Endothelial cell of umbilical vein (primary cell): ENCODE measurements at regions not wholly inside any gene's neighbourhood (a gene's known extent, or its start where the extent isn't known, plus 50 kb on each side); places are given as distances from the start of the nearest gene placed in this dataset.

ENCODE experiments used
- BruUV-seq: library from RNA; stranded (reverse); fragments of 400-500 nt; replicated peaks from 2 replicates; lab custom pipeline; 2021; lab: Mats Ljungman, UMichigan
- CTCF ChIA-PET: fragments of 300-600, 350-600 bp; sonication (Branson Sonifier 250); formaldehyde crosslinking; loops from one replicate; lab custom pipeline; 2021; ENCODE audit warnings: antibody characterized with exemption, inconsistent platforms; lab: Charles Lee
- POLR2A ChIA-PET: fragments of 300-600, 350-600 bp; sonication (Branson Sonifier 250); formaldehyde crosslinking; loops from one replicate; lab custom pipeline; 2021; ENCODE audit warnings: antibody characterized with exemption, inconsistent platforms; lab: Charles Lee
- DNase-seq: peaks from one replicate; pipeline ENCODE4 v3.0.0-alpha.2; 2011; ENCODE audit warnings: low read depth, low spot score
- FAIRE-seq: peaks from 2 replicates; lab custom pipeline; 2011; peaks lifted over from hg19 to GRCh38; lab: Jason Lieb, UNC
- H2AFZ ChIP-seq: 2 replicates; pipeline ENCODE4 v1.6.0; 2012; ENCODE audit warnings: low read depth, low read length, control low read depth, inconsistent platforms
- H3K27ac ChIP-seq: 2 replicates; pipeline ENCODE4 v1.5.1; 2011; ENCODE audit warnings: low read depth, mild to moderate bottlenecking, control low read depth, low read length, moderate library complexity; ENCODE audit not compliant: insufficient read depth
- H3K27me3 ChIP-seq, 2 experiments: 2 replicates each; pipeline versions ENCODE4 v1.6.0 to v1.6.1; 2011; ENCODE audit warnings: low read length in 2 of 2, mixed read lengths in 1 of 2; ENCODE audit not compliant: control insufficient read depth in 2 of 2, insufficient read depth in 2 of 2
- H3K36me3 ChIP-seq, 2 experiments: 2 replicates in 1 of 2; 3 replicates in 1 of 2; pipeline ENCODE4 v1.5.1; 2011; ENCODE audit warnings: low read length in 2 of 2, mild to moderate bottlenecking in 1 of 2, moderate library complexity in 1 of 2; ENCODE audit not compliant: control insufficient read depth in 2 of 2, insufficient read depth in 2 of 2; ENCODE audit errors: extremely low read depth in 1 of 2
- H3K4me1 ChIP-seq: 3 replicates; pipeline ENCODE4 v1.5.1; 2011; ENCODE audit warnings: mild to moderate bottlenecking, low read length; ENCODE audit not compliant: control insufficient read depth, insufficient read depth; ENCODE audit errors: extremely low read depth
- H3K4me2 ChIP-seq: 2 replicates; pipeline ENCODE4 v1.6.1; 2011; ENCODE audit warnings: low read length, control low read depth, mixed read lengths; ENCODE audit not compliant: insufficient read depth
- H3K4me3 ChIP-seq, 3 experiments: fragments of 200-600 bp in 1 of 3; sonication (generic), shearing (Covaris generic) in 1 of 3; replicated peaks in 1 of 3; 2 replicates each; pipeline ENCODE4 v1.5.1; 2011 to 2016; ENCODE audit warnings: control low read depth in 3 of 3, low read length in 3 of 3, mild to moderate bottlenecking in 2 of 3, inconsistent platforms in 1 of 3, low read depth in 1 of 3, moderate library complexity in 1 of 3; ENCODE audit not compliant: insufficient read depth in 1 of 3
- H3K79me2 ChIP-seq: 2 replicates; pipeline ENCODE4 v1.6.0; 2012; ENCODE audit warnings: low read length, inconsistent platforms; ENCODE audit not compliant: control insufficient read depth, insufficient read depth
- H3K9ac ChIP-seq: replicated peaks from 2 replicates; pipeline ENCODE3; 2011; ENCODE audit warnings: low read length, control low read depth; ENCODE audit not compliant: insufficient read depth; ENCODE audit errors: extremely low read depth
- H3K9me1 ChIP-seq: replicated peaks from 3 replicates; pipeline ENCODE4 v1.6.0; 2011; ENCODE audit warnings: mild to moderate bottlenecking, low read length; ENCODE audit not compliant: control insufficient read depth, insufficient read depth; ENCODE audit errors: extremely low read depth
- H3K9me3 ChIP-seq: replicated peaks from 2 replicates; pipeline ENCODE4 v1.5.1; 2012; ENCODE audit warnings: low read length, inconsistent platforms; ENCODE audit not compliant: control insufficient read depth, insufficient read depth
- H4K20me1 ChIP-seq: replicated peaks from 2 replicates; pipeline ENCODE3; 2011; ENCODE audit warnings: mild to moderate bottlenecking, low read length; ENCODE audit not compliant: control insufficient read depth, insufficient read depth; ENCODE audit errors: extremely low read depth
- CTCF ChIP-seq, 2 donors: IDR thresholded peaks; 1 replicate in 1 of 2; 2 replicates in 1 of 2; pipeline ENCODE4 v1.5.1; 2011; ENCODE audit warnings: low read length in 2 of 2, mild to moderate bottlenecking in 2 of 2, moderate library complexity in 2 of 2, control low read depth in 1 of 2, inconsistent platforms in 1 of 2, low read depth in 1 of 2; ENCODE audit not compliant: insufficient read depth in 1 of 2; ENCODE audit errors: extremely low read depth in 1 of 2
- GATA2 ChIP-seq: IDR thresholded peaks from 2 replicates; pipeline ENCODE4 v1.7.0; 2011; ENCODE audit warnings: low read depth, mild to moderate bottlenecking, moderate library complexity, mixed read lengths, low read length; ENCODE audit not compliant: insufficient read length, insufficient read depth
- JUN ChIP-seq: IDR thresholded peaks from 2 replicates; pipeline ENCODE4 v1.6.1; 2011; ENCODE audit warnings: borderline replicate concordance, low read depth; ENCODE audit not compliant: insufficient read length, insufficient read depth
- MAX ChIP-seq: IDR thresholded peaks from 2 replicates; pipeline ENCODE4 v1.6.1; 2011; ENCODE audit not compliant: insufficient read depth, insufficient read length
- POLR2AphosphoS5 ChIP-seq: IDR thresholded peaks from 2 replicates; pipeline ENCODE4 v1.6.1; 2012; ENCODE audit warnings: low read depth, mild to moderate bottlenecking, control low read depth, low read length, moderate library complexity; ENCODE audit not compliant: insufficient read depth
- dilution Hi-C: fragments of 300-500 bp; cut with MboI; formaldehyde crosslinking; loops from one replicate; pipeline ENCODE4 v1.15.0; 2019; ENCODE audit warnings: low sequenced_read_pairs; ENCODE audit not compliant: extremely low pct_ligation_motif_present
- intact Hi-C: fragments of 100-400 bp; cut with micrococcal nuclease; formaldehyde crosslinking; loops from one replicate; pipeline ENCODE4 v1.10.0; 2022

- Histone ChIP-seq H3K4me2 (no peak overlapping the region), H2AFZ (no peak overlapping the region), H3K36me3 (no peaks in the 10 kb centered on the region), H3K9ac (no peak overlapping the region), H3K79me2 (no peaks in the 10 kb centered on the region), H3K27ac (no peak overlapping the region), H4K20me1 (no peaks in the 10 kb centered on the region), H3K9me3 (no peaks in the 10 kb centered on the region), H3K4me3 (no peak overlapping the region), H3K9me1 (no peaks in the 10 kb centered on the region), H3K4me1 (peaks cover 20% of the 10 kb centered on the region), H3K27me3 (no peaks in the 10 kb centered on the region)
- ChIA-PET CTCF (no interaction called here), POLR2A (no interaction called here)
- dilution Hi-C loops (no loop called here), intact Hi-C loops (no loop called here)
- no TSS peak for BruUV-seq
- no peak for DNase-seq
- no peak for FAIRE-seq
- TF ChIP-seq CTCF (IDR thresholded peaks at IDR 0.05; ENCODE audit: extremely low read depth in 1 of 2, insufficient read depth in 1 of 2, low read depth in 1 of 2, low read length in 2 of 2) (peak in 1 of 2 donors; percentile 10), JUN (no peak), GATA2 (no peak), POLR2AphosphoS5 (no peak), MAX (no peak)
Observed at GRCh38 chr12:96091833-96092232, 56.4 kb upstream of the LTA4H start.
